ENCODE measurements at regions not wholly inside any gene's neighbourhood (a gene's known extent, or its start where the extent isn't known, plus 50 kb on each side); places are given as distances from the start of the nearest gene placed in this dataset.
A peak's percentile ranks its signal among the peaks of the same experiment; 100 is the strongest.

- intact Hi-C loops (cut with micrococcal nuclease; ENCODE audit: unreplicated experiment) (loop anchor here (2.0 kb wide), 1 partner anchor 293 kb away; no protein-coding TSS in a partner anchor), in situ Hi-C loops (cut with HindIII; ENCODE audit: extremely low pct_ligation_motif_present, low pct_unique_long_range_greater_than_20kb) (loop anchor here (25.0 kb wide), 1 partner anchor 1928 kb away; no protein-coding TSS in a partner anchor)
- peak; percentile 27 for DNase-seq (ENCODE audit: low spot score)
- no TSS peak for BruUV-seq (replicated peaks)
- 4% methylated on average over 6 of the region's 6 CpGs for WGBS (ENCODE audit: low lambda C conversion rate)
- H3K9ac ChIP-seq (ENCODE audit: insufficient read depth, low read depth, low read length) = no peak overlapping the region
- H4K20me1 ChIP-seq (ENCODE audit: insufficient read depth, low read length) = no peaks in the 10 kb centered on the region
- no peaks in the 10 kb centered on the region for H3K27me3 ChIP-seq (ENCODE audit: control insufficient read depth in 1 of 2, insufficient read depth in 2 of 2, low read length in 2 of 2)
- CTCF ChIA-PET (ENCODE audit: low intra/inter-chr PET ratio, low total read pairs) = interaction anchor here (1.1 to 2.0 kb wide), 2 partner anchors 363 to 1930 kb away, joined by 3 to 12 read pairs; no protein-coding TSS in a partner anchor
- H3K27ac ChIP-seq (ENCODE audit: extremely low read length, insufficient read depth, low read length) = no peak overlapping the region
- no peaks in the 10 kb centered on the region for H3K36me3 ChIP-seq (replicated peaks in 1 of 2; ENCODE audit: control insufficient read depth in 1 of 2, insufficient read depth in 2 of 2, low read length in 2 of 2)
- TF ChIP-seq MAFF (IDR thresholded peaks at IDR 0.05; ENCODE audit: low read depth, low read length) (peak; percentile 54; the same call in 1 of the 2 replicates), SMC3 (IDR thresholded peaks at IDR 0.05; ENCODE audit: low read length) (peak; percentile 16; the same call in 1 of the 2 replicates), ARID3A (IDR thresholded peaks at IDR 0.05; ENCODE audit: low read depth, low read length) (peak; percentile 76; the same call in 1 of the 2 replicates), STAG1 (CRISPR knock-in tag; IDR thresholded peaks at IDR 0.05) (peak; percentile 72), MAFK (conservative IDR thresholded peaks at IDR 0.05 in 1 of 2, IDR thresholded peaks at IDR 0.05 in 1 of 2; ENCODE audit: low read length in 2 of 2) (peak; percentile 60 to 67; a peak in 3 of 4 replicates), RAD21 (CRISPR knock-in tag; IDR thresholded peaks at IDR 0.05) (0 out of 2 replicates have a peak, but pooled peaks have one; percentile 19), KIAA2018 (CRISPR knock-in tag; IDR thresholded peaks at IDR 0.05; ENCODE audit: borderline replicate concordance) (no peak)
- TF ChIP-seq, protein P1, sequence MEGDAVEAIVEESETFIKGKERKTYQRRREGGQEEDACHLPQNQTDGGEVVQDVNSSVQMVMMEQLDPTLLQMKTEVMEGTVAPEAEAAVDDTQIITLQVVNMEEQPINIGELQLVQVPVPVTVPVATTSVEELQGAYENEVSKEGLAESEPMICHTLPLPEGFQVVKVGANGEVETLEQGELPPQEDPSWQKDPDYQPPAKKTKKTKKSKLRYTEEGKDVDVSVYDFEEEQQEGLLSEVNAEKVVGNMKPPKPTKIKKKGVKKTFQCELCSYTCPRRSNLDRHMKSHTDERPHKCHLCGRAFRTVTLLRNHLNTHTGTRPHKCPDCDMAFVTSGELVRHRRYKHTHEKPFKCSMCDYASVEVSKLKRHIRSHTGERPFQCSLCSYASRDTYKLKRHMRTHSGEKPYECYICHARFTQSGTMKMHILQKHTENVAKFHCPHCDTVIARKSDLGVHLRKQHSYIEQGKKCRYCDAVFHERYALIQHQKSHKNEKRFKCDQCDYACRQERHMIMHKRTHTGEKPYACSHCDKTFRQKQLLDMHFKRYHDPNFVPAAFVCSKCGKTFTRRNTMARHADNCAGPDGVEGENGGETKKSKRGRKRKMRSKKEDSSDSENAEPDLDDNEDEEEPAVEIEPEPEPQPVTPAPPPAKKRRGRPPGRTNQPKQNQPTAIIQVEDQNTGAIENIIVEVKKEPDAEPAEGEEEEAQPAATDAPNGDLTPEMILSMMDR (CRISPR knock-in tag; IDR thresholded peaks at IDR 0.05) = peak; percentile 66
- TF ChIP-seq, protein P2, sequence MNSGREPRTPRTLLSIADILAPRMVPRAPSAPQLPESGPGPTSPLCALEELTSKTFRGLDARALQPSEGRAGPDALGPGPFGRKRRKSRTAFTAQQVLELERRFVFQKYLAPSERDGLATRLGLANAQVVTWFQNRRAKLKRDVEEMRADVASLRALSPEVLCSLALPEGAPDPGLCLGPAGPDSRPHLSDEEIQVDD (CRISPR knock-in tag; IDR thresholded peaks at IDR 0.05; ENCODE audit: borderline replicate concordance) = no peak
- FAIRE-seq = peak; percentile 43
- H3K79me2 ChIP-seq (ENCODE audit: insufficient read depth, low read length) = no peaks in the 10 kb centered on the region
- H3K4me2 ChIP-seq (ENCODE audit: low read depth, low read length) = no peak overlapping the region
- peak; percentile 55; the same call in 2 of the 3 replicates for ATAC-seq
- H3K4me3 ChIP-seq (replicated peaks in 1 of 3; ENCODE audit: insufficient read depth in 1 of 3, low read depth in 2 of 3, low read length in 3 of 3) = no peak overlapping the region
- no peak overlapping the region for H2AFZ ChIP-seq (ENCODE audit: low read length)
- H3K4me1 ChIP-seq (ENCODE audit: insufficient read depth, low read length) = no peaks in the 10 kb centered on the region
- no peaks in the 10 kb centered on the region for H3K9me3 ChIP-seq (ENCODE audit: low read length)
- POLR2A ChIA-PET = no interaction called here
Observed at GRCh38 chr3:161559177-161559998, 62.8 kb downstream of the OTOL1 start.

Measured in HepG2 (cell line).